Fibroblast of villous mesenchyme (primary cell): ENCODE measurements at regions not wholly inside any gene's neighbourhood (a gene's known extent, or its start where the extent isn't known, plus 50 kb on each side); places are given as distances from the start of the nearest gene placed in this dataset.

ENCODE experiments used
- DNase-seq: peaks from one replicate; pipeline ENCODE4 v3.0.0-alpha.2; 2010; ENCODE audit warnings: low read depth
- H3K4me3 ChIP-seq: 2 replicates; pipeline ENCODE4 v1.5.1; 2011; ENCODE audit warnings: low read depth, mild to moderate bottlenecking, low read length
- CTCF ChIP-seq: IDR thresholded peaks from 2 replicates; pipeline ENCODE4 v1.5.1; 2012; ENCODE audit warnings: low read depth, mild to moderate bottlenecking, low read length; ENCODE audit not compliant: insufficient read depth

- no peak overlapping the region for H3K4me3 ChIP-seq
- no peak for DNase-seq
- no peak for TF ChIP-seq CTCF
Observed at GRCh38 chr16:35310999-35311398, 1851.6 kb downstream of the TP53TG3F start.

GRCh38 chr16:35311475-35311874 is 1852.1 kb downstream of the TP53TG3F start:
- H3K4me3 ChIP-seq: no peak overlapping the region
- DNase-seq: no peak
- no peak for TF ChIP-seq CTCF

GRCh38 chr16:35314298-35314697 is 1854.9 kb downstream of the TP53TG3F start:
- no peak for TF ChIP-seq CTCF
- H3K4me3 ChIP-seq: no peak overlapping the region
- no peak for DNase-seq

GRCh38 chr16:35319536-35320192 is 1860.3 kb downstream of the TP53TG3F start:
- H3K4me3 ChIP-seq: no peak overlapping the region
- DNase-seq: no peak
- no peak for TF ChIP-seq CTCF

- H3K4me3 ChIP-seq: no peak overlapping the region
- no peak for DNase-seq
- no peak for TF ChIP-seq CTCF
Observed at GRCh38 chr16:35325936-35326335, 1866.5 kb downstream of the TP53TG3F start.

- DNase-seq: peak; percentile 0
- TF ChIP-seq CTCF: no peak
Observed at GRCh38 chr16:35339337-35339736, 1879.9 kb downstream of the TP53TG3F start.

GRCh38 chr16:35342012-35342411 is 1882.6 kb downstream of the TP53TG3F start:
- no peak overlapping the region for H3K4me3 ChIP-seq
- no peak for TF ChIP-seq CTCF
- DNase-seq: no peak

More at GRCh38 chr16:35339337-35339736, 1879.9 kb downstream of the TP53TG3F start:
- no peak overlapping the region for H3K4me3 ChIP-seq
